Glomerular visceral epithelial cell (primary cell): ENCODE measurements at regions not wholly inside any gene's neighbourhood (a gene's known extent, or its start where the extent isn't known, plus 50 kb on each side); places are given as distances from the start of the nearest gene placed in this dataset.
A peak's percentile ranks its signal among the peaks of the same experiment; 100 is the strongest.

ENCODE experiments used
- DNase-seq: peaks from one replicate; pipeline ENCODE4 v3.0.0-alpha.2; 2016; ENCODE audit errors: extremely low spot score

GRCh38 chr13:40863723-40864122 is 74.3 kb downstream of the SLC25A15 start:
- no peak for DNase-seq

- no peak for DNase-seq
Measured at GRCh38 chr13:40874138-40874779, 84.8 kb downstream of the SLC25A15 start.

- DNase-seq, result no peak
Measured at GRCh38 chr13:40875044-40875443, 85.6 kb downstream of the SLC25A15 start.

- DNase-seq, result no peak
Measured at GRCh38 chr13:40875583-40875982, 86.2 kb downstream of the SLC25A15 start.

- DNase-seq, result no peak
Measured at GRCh38 chr13:40876020-40876738, 86.8 kb downstream of the SLC25A15 start.

- peak; percentile 70 for DNase-seq
Measured at GRCh38 chr13:40878321-40878720, 88.9 kb downstream of the SLC25A15 start.

GRCh38 chr13:40878823-40879222 is 89.4 kb downstream of the SLC25A15 start:
- no peak for DNase-seq
